ENCODE measurements at regions not wholly inside any gene's neighbourhood (a gene's known extent, or its start where the extent isn't known, plus 50 kb on each side); places are given as distances from the start of the nearest gene placed in this dataset.

GRCh38 chr14:61893371-61893940 lies 131.2 kb downstream of the SNAPC1 start:
- DNase-seq (ENCODE audit: low spot score) = no peak

GRCh38 chr14:61894452-61895077 lies 132.3 kb downstream of the SNAPC1 start:
- peak; percentile 52 for DNase-seq (ENCODE audit: low spot score)

GRCh38 chr14:61897300-61897699 lies 135.1 kb downstream of the SNAPC1 start:
- DNase-seq (ENCODE audit: low spot score) = no peak

GRCh38 chr14:61898568-61898967 lies 136.3 kb downstream of the SNAPC1 start:
- DNase-seq (ENCODE audit: low spot score) = no peak

GRCh38 chr14:61899497-61899896 lies 137.3 kb downstream of the SNAPC1 start:
- no peak for DNase-seq (ENCODE audit: low spot score)

- DNase-seq (ENCODE audit: low spot score) = no peak
Measured at GRCh38 chr14:61904946-61905345, 142.7 kb downstream of the SNAPC1 start.

GRCh38 chr14:61911574-61911973 lies 149.4 kb downstream of the SNAPC1 start:
- no peak for DNase-seq (ENCODE audit: low spot score)

- DNase-seq (ENCODE audit: low spot score) = no peak
Measured at GRCh38 chr14:61918998-61919397, 156.8 kb downstream of the SNAPC1 start.

GRCh38 chr14:61923348-61923747 lies 161.1 kb downstream of the SNAPC1 start:
- DNase-seq (ENCODE audit: low spot score) = no peak

GRCh38 chr14:61925043-61925442 lies 162.8 kb downstream of the SNAPC1 start:
- no peak for DNase-seq (ENCODE audit: low spot score)

- no peak for DNase-seq (ENCODE audit: low spot score)
Measured at GRCh38 chr14:61925732-61926435, 163.7 kb downstream of the SNAPC1 start.

GRCh38 chr14:61927060-61927459 lies 164.8 kb downstream of the SNAPC1 start:
- DNase-seq (ENCODE audit: low spot score) = no peak

GRCh38 chr14:61927520-61927919 lies 165.3 kb downstream of the SNAPC1 start:
- DNase-seq (ENCODE audit: low spot score) = no peak

GRCh38 chr14:61928300-61928699 lies 166.1 kb downstream of the SNAPC1 start:
- no peak for DNase-seq (ENCODE audit: low spot score)

GRCh38 chr14:61928701-61929100 lies 166.5 kb downstream of the SNAPC1 start:
- no peak for DNase-seq (ENCODE audit: low spot score)

GRCh38 chr14:61929651-61930050 lies 167.4 kb downstream of the SNAPC1 start:
- DNase-seq (ENCODE audit: low spot score) = no peak

GRCh38 chr14:61930101-61930857 lies 168.1 kb downstream of the SNAPC1 start:
- no peak for DNase-seq (ENCODE audit: low spot score)

GRCh38 chr14:61932974-61933373 lies 170.8 kb downstream of the SNAPC1 start:
- no peak for DNase-seq (ENCODE audit: low spot score)

GRCh38 chr14:61934385-61934784 lies 172.2 kb downstream of the SNAPC1 start:
- DNase-seq (ENCODE audit: low spot score) = peak; percentile 6

- no peak for DNase-seq (ENCODE audit: low spot score)
Measured at GRCh38 chr14:61939776-61940175, 177.6 kb downstream of the SNAPC1 start.

GRCh38 chr14:61940666-61941420 lies 178.6 kb downstream of the SNAPC1 start:
- DNase-seq (ENCODE audit: low spot score) = no peak

Data from hepatic stellate cell (primary cell).